HG02943 (cell line): ENCODE measurements at regions not wholly inside any gene's neighbourhood (a gene's known extent, or its start where the extent isn't known, plus 50 kb on each side); places are given as distances from the start of the nearest gene placed in this dataset.
A peak's percentile ranks its signal among the peaks of the same experiment; 100 is the strongest.

Experiments used
- ATAC-seq: cut with Tn5 transposase; IDR thresholded peaks from one replicate; pipeline ENCODE4 v1.9.1; 2021; ENCODE audit warnings: mild to moderate bottlenecking, low read depth, moderate library complexity; ENCODE audit not compliant: unreplicated experiment

DNA sequence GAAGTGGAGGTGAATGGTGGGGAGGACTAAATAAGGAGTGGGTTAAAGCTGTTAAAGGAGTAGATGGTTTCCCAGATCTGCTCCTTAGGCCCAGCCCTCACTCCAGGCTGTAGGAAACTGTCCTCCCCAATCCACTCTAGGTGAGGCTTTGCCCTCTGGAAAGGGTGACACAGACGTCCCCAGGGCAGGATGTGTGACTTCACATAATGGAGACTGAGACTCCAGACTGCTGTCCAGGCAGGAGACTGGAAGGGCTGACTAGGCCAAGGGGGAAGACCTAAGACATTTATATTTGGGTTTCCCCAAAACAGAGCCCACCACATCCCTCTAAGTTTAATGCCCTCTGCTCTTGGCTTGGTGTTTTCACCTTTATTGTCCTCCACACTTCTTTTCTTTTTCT lies 488.5 kb downstream of the SHQ1 start:
- no peak for ATAC-seq

DNA sequence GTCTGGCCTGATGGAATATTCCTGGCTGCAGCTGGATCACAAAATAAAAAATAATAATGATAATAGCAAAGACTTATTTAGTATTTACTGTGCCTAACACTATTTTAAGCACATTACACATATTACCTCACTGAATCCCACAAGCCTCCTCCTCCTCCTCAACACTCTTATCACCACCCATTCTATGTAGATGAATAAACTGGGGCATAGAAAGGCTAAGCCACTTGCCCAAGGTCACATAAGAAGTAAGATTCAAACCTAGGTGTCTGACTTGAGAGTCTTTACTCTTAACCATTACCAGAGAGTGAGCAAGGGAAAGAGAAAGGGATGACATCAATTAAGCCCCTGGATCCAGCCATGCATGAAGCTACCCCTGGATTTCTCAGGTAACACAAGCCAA lies 493.1 kb downstream of the SHQ1 start:
- no peak for ATAC-seq

DNA sequence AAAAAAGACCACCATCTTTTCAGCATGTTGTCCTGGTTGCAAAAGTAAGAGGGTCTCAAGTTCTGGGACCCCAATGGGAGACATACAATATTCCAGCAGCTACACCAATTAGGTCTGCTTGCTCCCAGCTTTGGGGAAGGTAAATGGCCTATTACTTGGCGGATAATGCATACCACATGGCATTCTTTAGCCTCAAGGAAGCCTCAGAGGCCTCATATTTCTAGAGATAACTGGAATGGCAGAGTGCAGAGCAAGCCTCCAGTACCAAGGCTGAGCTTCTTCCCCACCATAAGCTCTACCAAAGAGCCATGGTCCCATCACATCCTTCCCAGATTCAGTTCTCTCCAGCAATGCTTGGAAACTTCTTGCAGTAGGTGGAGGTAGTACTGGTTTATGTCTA lies 493.8 kb downstream of the SHQ1 start:
- ATAC-seq = no peak

DNA sequence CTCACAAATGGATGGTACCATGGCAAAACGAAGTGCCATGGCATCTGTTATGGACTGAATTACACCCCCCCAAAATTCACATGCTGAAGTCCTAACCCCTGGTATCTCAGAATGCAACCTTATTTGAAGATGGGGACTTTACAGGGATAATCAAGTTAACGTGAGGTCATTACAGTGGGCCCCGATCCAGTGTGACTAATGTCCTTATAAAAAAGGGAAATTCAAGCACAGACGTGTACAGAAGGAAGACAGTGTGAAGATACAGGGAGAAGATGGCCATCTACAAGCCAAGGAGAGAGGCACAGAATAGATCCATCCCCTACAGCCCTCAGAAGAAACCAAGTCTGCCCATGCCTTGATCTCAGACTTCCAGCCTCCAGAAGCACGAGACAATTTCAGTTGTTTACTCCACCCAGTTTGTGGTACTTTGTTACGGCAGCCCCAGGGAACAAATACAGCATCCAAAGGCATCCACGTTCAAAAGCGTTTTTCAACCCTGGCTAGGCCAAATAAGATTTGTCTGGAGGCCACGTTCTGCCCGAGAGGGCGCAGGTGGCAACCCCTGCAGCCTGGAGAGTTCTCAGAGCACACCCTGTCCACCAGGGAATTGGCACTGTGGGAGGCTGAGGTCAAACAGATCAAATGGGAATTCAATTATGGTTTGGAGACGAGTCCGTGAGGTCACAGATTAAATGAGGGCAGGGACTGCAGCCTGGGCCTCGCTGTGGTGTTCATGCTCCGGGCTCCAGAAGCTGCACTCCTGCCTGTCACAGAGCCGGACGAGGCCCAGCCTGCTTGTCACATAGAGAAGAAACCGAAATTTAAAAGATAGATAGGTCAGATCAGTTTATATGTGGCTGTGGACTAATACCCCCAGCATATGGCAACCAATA lies 494.8 kb downstream of the SHQ1 start:
- no peak for ATAC-seq

DNA sequence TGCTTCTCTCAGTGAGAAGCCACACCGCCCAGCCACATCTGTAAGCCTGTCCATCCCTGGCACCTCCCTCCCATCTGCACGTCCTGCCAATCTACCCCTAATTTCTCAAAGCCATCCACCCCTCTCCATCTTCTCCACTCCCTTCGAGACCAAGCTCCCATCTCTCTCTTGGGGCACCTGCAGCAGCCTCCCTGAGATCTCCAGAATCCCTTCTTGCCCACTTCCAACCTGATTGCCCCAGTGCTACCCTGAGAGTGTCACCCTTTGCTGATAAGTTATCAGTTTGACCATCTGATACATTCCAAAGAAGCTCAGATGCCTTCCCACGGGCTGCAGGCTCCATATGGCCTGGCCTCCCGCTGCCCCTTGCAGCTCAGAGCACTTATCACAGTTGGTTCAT lies 496.1 kb downstream of the SHQ1 start:
- ATAC-seq = no peak

DNA sequence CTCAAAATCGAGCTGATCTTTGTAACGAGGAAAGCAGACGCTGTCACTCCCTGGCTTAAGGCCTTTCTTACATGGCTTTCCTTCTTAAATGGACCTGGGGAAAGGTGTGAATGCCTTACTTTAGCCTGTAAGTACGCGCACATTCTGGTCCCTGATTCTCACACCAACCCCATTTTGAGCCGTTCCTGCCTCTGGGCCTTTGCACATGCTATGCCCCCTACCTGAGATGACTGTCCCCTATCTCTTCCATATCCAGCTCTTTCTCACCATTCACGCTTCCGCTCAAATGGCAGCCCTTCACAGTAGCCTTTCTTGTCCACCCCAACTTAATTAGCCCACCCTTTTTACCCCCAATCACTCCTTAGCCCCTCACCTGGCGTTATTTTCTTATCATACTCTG lies 496.7 kb downstream of the SHQ1 start:
- no peak for ATAC-seq

DNA sequence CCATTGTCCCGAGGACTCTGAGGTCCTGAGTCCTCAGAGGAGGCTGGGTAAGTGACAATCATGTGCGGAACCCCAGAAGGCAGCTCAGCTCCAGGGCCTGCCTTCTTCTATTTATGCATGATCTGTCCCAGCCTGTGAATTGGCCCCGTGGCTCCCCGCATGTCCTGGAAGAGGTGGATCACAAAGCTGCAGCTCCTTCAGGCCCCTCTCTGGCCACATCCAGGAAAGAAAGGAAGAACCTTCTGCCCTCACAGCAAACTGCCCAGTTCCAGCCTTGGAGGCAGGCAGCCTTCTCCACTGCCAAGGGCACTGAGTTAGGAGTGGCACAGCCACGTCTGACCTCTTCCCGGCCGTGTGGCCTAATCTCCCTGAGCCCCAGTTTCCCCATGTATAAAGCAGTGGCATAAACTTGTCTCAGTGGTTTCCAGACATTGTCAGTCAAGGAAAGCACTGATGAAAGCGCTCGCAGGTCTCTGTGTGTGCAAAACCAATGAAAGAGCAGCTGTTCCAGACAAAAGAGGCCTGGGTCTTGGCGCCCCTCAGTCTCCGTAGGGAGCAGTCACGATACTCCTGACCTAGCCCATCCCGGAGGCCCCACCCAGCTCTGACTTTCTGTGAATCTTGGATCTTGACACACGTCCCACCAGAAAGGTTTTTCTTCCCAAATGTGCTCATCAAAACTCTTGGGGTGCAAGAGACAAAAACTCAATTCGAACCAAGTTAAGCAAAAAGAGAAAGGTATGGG lies 497.3 kb downstream of the SHQ1 start:
- ATAC-seq = no peak

DNA sequence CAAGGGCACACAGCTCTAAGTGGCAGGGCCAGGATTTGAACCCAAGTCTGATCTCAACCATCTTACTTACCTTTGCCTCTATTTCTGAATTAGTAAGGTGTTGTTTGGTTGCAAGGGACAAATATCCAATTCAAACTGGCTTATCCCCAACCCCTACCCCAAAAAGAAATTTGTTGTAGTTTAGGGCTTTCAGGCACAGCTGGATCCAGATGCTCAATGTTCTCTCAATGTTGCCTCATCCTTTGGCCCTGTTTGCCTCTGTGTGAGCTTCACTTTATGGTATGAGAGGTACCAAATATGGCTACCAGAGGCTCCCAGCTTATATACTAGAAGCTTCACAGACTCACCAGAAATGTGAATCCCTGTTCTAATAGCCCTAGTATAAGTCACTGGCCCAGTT lies 499.9 kb downstream of the SHQ1 start:
- ATAC-seq = no peak

DNA sequence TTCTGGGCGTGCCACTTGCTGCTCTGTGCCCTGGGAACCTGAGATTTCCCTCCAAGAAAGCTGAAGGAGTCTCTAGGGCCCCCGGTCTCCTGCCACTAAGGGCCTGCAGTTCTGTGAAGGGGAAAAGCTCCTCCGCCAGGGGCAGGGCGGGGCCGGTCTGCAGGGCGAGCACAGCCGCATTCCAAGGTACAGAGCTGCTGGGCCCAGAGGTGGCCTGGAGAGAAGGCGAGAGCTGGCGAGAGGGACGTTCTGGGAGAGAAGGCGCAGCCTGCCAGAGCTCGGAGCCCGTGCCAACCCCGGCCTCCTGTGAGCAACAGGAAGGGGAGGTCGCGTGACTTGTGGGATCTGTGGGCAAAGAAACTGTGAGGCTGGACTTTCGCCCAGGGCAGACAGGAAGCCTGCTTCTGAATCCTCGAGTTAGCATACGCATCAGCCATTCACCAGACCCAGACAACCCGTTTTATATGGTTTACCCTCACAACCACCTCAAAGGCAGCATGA lies 500.4 kb downstream of the SHQ1 start:
- peak; percentile 70 for ATAC-seq

DNA sequence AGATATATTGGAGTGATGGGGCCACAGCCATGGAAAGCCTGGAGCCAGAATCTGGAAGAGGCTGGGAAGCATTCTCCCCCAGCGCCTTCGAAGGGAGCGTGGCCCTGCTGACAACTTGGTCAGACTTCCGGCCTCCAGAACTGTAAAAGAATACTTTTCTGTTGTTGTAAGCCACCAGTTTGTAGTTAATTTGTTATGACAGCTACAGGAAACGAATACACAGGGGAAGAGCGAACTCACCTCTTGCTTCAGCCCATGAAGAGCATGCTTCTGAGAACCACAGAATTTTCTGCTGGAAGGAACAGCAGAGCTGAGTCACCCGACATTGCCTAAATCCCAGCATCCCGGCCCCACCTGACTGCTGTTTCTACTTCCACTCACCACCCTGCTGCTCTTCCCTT lies 501.7 kb downstream of the SHQ1 start:
- no peak for ATAC-seq

DNA sequence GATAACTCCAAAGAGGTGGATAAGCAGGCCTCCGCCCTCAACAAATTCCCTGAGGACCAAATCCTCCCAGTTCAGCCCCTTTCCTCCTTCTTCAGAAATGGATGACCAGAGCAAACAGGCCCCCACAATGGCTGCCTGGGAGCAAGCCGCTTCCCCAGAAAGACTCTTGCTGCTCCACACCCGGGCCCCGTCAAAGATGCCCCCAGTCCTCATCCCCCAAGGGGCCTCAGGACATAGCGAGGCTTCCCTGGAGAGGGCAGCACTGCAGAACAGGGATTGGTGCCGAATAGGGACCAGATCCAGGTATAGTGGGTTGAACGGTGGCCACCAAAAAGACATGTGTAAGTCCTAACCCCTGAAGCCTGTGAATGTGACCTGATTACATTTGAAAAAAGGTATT lies 502.3 kb downstream of the SHQ1 start:
- ATAC-seq = no peak

DNA sequence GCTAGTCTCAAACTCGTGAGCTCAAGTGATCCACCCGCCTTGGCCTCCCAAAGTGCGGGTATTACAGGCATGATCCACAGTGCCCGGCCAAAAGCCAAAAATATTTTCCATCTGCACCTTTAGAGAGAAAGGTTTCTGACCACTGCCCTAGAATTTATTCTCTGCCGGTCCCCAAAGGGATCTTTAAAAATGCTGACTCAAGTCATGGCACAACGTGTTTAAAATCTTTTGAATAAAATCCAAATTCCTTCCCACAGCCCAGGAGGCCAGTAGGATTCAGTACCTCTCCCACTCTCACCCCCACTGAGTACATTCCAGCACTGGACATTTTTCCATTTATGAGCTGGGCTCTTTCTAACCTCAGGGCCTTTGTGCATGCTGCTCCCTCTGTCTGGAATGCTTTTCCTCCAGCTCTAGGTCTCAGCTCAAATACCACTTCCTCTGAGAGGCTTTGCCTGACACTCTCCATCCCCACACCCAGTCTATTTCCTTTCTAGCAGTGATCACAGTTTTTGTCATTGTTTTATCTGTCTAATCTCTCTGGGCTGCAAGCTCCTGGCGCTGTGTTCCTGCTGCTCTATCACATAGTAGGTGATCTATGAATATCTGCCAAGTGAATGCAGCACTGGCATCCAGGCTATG lies 502.9 kb downstream of the SHQ1 start:
- no peak for ATAC-seq

DNA sequence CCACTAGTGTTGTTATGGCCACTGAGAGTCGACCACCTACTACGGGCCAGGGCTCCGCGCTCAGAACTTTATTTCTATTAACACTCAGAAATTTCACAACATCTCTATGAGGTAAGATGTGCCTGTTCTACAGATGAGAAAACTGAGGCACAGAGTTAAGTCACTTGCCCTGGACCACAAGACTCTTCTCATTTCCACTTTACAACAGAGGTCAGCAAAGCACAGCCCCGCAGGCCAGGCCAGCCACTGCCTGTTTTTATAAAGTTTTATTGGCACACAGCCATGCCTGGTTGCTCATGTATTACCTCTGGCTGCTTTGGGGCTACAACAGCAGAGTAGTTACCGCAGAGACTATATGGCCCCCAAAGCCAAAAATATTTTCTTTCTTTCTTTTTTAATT lies 503.6 kb downstream of the SHQ1 start:
- ATAC-seq = no peak

DNA sequence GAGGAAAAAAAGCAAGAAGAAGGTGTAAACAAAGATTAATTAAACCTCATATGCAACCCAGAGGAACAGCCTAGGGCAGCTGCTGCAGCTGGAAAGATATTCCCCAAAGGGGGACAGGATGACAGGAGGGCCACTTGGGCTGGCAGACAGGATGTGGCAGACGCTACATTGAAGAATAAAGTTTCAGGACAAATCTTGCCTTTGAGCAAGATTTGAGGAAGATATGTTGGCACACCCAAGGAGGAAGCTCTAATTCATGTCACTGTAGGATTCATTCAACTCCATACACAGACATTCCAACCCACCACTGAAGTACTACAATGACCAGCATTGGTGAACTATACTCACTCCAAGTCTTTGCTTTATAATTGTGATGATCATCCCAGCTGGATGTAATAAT lies 504.0 kb downstream of the SHQ1 start:
- no peak for ATAC-seq

DNA sequence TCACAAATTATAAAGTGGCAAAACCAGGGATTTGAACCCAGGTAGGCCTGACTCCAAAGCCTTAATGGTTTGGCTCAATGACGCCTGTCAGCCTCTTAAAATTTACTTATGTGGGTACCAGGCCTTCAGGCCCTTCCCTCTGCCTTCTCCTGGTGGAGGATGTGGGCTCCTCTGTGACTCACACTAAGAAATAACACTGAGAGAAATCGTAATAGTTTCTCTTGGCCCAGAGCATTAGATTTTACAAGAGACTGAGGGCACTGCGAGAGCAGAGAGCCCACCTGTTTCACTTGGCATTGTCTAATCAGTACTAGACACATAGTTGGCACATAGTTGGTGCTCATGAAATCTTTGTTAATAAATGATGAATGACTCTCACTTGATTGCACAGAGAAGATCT lies 505.2 kb downstream of the SHQ1 start:
- ATAC-seq = no peak

DNA sequence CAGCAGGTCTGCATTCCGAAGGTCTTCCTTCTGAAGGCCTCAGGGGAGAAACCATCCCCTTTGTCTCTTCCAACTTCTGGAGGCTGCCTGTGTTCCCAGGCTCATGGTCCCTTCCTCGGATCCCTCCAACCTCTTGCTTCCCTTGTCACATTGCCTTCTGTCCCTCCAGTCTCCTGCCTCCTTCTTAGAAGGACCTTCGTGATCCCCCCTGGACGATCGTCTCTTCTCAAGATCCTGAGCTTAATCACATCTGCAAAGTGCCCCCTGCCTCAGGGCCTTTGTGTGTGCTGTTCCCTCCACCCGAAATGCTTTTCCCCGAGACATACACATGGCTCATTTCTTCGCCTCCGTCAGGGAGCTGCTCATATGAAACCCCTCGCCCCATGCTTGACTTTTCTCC lies 505.8 kb downstream of the SHQ1 start:
- no peak for ATAC-seq

DNA sequence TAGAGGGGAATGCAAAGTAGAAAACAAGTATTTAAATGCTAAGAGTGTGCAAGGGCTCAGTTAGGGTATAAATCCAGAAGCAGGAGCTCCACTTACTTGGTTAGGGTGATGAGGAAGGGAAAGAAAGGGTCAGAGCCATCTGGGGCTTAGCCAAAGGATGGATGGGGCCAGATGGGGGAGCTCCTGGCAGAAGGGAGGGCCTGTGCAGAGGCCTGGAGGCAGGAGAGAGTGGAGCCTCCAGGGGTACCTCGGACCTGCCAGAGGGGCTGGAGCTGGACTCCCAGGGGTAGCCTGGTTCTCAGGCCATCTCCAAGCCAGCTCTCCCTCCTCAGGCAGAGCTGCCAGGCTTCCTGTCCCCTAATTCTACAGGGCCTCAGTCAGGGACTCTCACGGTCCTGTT lies 506.3 kb downstream of the SHQ1 start:
- ATAC-seq = no peak

DNA sequence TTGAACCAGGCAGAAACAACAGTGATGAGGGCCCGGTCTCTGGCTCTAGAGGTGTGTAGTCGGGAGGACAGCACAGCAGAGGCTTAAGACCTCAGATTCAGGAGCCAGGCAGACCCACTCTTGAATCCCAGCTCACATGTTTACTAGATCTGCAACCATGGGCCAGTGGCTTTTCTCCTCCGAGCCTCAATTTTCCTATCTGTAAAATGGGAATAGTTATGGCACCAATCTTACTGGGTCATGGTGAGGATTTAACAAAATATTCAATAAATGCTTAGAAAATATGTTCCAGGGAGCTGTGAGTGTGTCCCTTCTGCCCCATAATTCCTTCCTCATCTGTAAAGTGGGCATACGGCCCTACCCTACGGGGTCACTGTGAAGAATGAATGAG lies 506.9 kb downstream of the SHQ1 start:
- ATAC-seq = no peak

DNA sequence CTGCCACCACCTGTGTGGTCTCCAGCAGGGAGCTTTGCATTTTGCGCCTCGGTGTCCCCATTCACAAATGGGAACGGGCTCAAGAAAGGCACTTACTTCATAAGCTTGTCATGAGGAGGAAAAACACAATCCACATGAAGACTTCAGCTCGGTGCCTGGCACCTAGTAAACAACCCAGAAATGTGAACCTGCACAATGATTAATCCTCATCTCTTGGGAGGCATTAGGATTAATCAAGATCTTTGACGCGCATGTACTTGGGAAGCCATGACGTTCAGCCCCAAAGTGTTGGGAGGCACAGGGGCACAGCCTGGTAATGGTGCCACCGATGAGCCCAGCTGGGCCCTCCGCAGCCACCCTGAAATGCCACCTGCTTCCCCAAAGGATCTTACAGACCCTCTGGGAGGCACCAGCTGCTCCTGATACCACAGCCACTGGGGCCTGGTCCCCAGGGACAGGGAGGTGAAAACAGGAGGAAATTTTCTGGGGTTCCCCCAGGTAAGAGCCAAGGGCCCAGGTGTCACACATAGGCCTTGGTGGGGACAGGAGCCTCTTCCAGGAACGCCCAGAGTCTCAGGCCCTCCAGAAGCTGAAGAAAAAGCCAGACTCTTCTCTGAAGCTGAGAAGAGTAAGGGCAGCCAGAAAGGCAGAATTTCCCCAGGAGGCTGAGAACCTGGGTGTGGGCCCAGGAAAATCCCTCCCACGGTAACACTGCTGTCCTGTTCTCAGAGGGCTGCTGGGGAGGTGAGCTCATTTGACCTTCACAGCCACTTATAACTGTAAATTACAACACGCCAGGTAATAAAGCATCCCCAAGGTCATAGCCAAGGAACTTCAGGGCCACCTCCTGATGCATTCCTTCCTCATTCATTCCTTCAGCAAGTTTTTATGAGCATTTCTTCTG lies 507.5 kb downstream of the SHQ1 start:
- no peak for ATAC-seq

DNA sequence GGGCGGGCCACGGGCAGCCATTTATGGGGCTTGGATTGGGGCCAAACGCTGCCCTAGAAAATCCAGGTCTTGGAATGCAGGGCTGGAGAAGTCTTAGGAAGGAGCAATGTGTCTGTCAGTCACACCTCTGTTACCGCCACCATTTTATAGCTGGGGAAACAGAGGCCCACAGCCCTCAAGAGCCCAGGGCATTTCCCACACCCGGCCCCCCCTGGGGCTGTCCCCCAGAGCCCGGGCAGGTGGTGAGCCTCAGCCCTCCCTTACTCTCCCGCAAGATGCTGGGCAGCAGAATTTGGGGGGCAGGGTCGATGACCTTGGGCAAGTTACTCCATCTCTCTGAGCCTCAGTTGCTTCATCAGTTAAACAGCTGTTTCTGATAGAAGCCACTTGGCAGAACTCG lies 508.2 kb downstream of the SHQ1 start:
- no peak for ATAC-seq
